Brain microvascular endothelial cell (primary cell): ENCODE measurements at regions not wholly inside any gene's neighbourhood (a gene's known extent, or its start where the extent isn't known, plus 50 kb on each side); places are given as distances from the start of the nearest gene placed in this dataset.

ENCODE experiments used
- DNase-seq: peaks from one replicate; pipeline ENCODE4 v3.0.0-alpha.2; 2020
- H3K27ac ChIP-seq: fragments of 250-450 bp; sonication (Bioruptor Pico); 2 replicates; pipeline ENCODE4 v1.5.1; 2020; ENCODE audit warnings: mild to moderate bottlenecking, moderate library complexity
- H3K27me3 ChIP-seq: fragments of 250-450 bp; sonication (Bioruptor Pico); replicated peaks from 2 replicates; pipeline ENCODE4 v1.5.1; 2020; ENCODE audit warnings: mild to moderate bottlenecking
- H3K36me3 ChIP-seq: fragments of 250-450 bp; sonication (Bioruptor Pico); replicated peaks from 2 replicates; pipeline ENCODE4 v1.5.1; 2020; ENCODE audit warnings: mild to moderate bottlenecking
- H3K4me3 ChIP-seq: 2 replicates; pipeline ENCODE4 v1.5.1; 2011; ENCODE audit warnings: low read depth, mild to moderate bottlenecking, control low read depth, low read length, moderate library complexity
- in situ Hi-C: cut with HindIII; loops from 2 replicates; pipeline ENCODE4 v1.10.0; 2017; ENCODE audit warnings: low sequenced_read_pairs, low pct_ligation_motif_present
- TF ChIP-seq, protein P1 (sequence below): IDR thresholded peaks from 2 replicates; pipeline ENCODE4 v1.5.1; 2011; ENCODE audit warnings: low read depth, mild to moderate bottlenecking, moderate library complexity, low read length, control low read depth, inconsistent platforms; ENCODE audit errors: missing control alignments

DNA sequence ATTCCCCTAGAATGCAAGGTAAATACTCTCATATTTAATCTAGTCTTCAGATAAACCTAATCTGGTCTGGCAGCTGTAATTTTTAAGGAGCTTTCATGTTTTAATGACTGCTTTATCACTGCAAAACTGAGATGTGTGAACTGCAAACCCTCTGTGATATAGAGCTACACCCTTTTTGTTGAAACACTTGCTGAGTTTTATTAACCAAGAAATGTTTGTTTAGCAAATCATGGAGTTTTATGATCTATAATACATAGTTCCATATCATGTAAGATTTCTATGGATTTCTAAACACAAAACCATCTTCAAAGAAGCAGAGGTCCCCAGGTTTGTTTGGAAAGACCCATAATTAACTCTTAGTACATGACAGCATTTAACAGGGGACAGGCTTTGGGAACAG, 126.4 kb downstream of the BTC start:
- H3K36me3 ChIP-seq, result no peaks in the 10 kb centered on the region
- H3K27me3 ChIP-seq, result no peaks in the 10 kb centered on the region
- DNase-seq, result no peak
- no peak overlapping the region for H3K27ac ChIP-seq
- TF ChIP-seq, protein P1, sequence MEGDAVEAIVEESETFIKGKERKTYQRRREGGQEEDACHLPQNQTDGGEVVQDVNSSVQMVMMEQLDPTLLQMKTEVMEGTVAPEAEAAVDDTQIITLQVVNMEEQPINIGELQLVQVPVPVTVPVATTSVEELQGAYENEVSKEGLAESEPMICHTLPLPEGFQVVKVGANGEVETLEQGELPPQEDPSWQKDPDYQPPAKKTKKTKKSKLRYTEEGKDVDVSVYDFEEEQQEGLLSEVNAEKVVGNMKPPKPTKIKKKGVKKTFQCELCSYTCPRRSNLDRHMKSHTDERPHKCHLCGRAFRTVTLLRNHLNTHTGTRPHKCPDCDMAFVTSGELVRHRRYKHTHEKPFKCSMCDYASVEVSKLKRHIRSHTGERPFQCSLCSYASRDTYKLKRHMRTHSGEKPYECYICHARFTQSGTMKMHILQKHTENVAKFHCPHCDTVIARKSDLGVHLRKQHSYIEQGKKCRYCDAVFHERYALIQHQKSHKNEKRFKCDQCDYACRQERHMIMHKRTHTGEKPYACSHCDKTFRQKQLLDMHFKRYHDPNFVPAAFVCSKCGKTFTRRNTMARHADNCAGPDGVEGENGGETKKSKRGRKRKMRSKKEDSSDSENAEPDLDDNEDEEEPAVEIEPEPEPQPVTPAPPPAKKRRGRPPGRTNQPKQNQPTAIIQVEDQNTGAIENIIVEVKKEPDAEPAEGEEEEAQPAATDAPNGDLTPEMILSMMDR, result no peak
- no peak overlapping the region for H3K4me3 ChIP-seq
- in situ Hi-C loops, result loop anchor here (25.0 kb wide), 1 partner anchor 131 kb away; no protein-coding TSS in a partner anchor

- H3K4me3 ChIP-seq, result no peak overlapping the region
- H3K27ac ChIP-seq, result no peak overlapping the region
- no peak for DNase-seq
- H3K36me3 ChIP-seq, result no peaks in the 10 kb centered on the region
- TF ChIP-seq, protein P1, result no peak
- H3K27me3 ChIP-seq, result no peaks in the 10 kb centered on the region
- in situ Hi-C loops, result loop anchor here (25.0 kb wide), 1 partner anchor 132 kb away; no protein-coding TSS in a partner anchor
Measured at GRCh38 chr4:74669702-74670101, 124.6 kb downstream of the BTC start.

- no peak for DNase-seq
- no peaks in the 10 kb centered on the region for H3K27me3 ChIP-seq
- H3K36me3 ChIP-seq, result no peaks in the 10 kb centered on the region
- in situ Hi-C loops, result loop anchor here (25.0 kb wide), 1 partner anchor 133 kb away; no protein-coding TSS in a partner anchor
- TF ChIP-seq, protein P1, result no peak
- H3K4me3 ChIP-seq, result no peak overlapping the region
- no peak overlapping the region for H3K27ac ChIP-seq
Measured at GRCh38 chr4:74670583-74670982, 123.7 kb downstream of the BTC start.

DNA sequence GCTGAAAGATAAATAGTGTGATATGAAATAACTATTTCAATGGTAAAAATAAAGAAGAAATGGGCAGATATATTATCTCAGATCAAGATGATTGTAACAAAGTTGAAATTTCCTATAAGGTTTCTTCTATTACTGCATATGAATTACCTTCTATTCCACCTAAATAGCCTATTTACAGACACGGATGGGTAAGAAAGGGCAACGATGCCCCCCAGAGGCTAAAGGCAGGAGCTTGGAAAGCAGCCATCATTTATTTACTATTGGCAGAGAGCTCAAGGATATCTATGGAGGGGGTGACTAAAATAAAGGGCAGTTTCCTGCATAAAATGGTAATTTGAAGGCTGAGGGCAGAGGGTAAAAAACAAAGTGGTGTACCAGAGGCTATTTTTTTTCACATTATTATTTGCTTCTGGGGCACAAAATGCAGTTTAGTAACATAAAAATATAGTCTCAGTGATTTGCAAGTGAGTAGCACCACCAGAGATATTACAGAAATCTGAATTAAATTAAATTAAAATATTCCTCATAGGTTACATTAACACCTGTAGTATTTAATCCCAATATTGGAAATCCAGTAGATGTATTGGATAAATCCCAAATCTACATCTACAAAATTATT, 123.1 kb downstream of the BTC start:
- no peaks in the 10 kb centered on the region for H3K27me3 ChIP-seq
- no peaks in the 10 kb centered on the region for H3K36me3 ChIP-seq
- no peak overlapping the region for H3K27ac ChIP-seq
- H3K4me3 ChIP-seq, result no peak overlapping the region
- peak; percentile 76 for DNase-seq
- in situ Hi-C loops, result loop anchor here (25.0 kb wide), 1 partner anchor 134 kb away; no protein-coding TSS in a partner anchor
- TF ChIP-seq, protein P1, result peak; percentile 85

DNA sequence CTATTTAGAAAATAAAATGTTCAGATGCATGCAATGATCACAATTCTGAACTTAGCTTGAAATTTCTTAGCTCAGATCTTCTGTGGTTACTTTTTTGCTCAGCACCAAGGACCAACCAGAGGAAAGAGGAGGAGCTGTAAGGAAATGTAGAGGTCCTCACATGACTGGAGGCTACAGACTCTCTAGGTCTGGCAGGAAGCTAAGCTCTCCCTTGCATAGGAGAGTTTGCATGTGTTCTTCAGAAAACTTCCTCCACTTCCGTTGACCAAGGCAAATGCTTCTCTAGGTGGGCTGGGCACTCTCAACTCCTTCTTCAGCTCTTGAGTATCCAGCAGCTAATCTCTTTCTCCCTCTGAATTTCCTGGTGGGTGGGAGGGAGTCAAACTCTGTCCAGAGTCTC, 119.6 kb downstream of the BTC start:
- Histone ChIP-seq H3K4me3 (no peak overlapping the region), H3K36me3 (no peaks in the 10 kb centered on the region), H3K27me3 (no peaks in the 10 kb centered on the region), H3K27ac (no peak overlapping the region)
- in situ Hi-C loops, result loop anchor here (25.0 kb wide), 1 partner anchor 137 kb away; no protein-coding TSS in a partner anchor
- DNase-seq, result no peak
- TF ChIP-seq, protein P1, result no peak
